ENCODE measurements at regions not wholly inside any gene's neighbourhood (a gene's known extent, or its start where the extent isn't known, plus 50 kb on each side); places are given as distances from the start of the nearest gene placed in this dataset.

DNA sequence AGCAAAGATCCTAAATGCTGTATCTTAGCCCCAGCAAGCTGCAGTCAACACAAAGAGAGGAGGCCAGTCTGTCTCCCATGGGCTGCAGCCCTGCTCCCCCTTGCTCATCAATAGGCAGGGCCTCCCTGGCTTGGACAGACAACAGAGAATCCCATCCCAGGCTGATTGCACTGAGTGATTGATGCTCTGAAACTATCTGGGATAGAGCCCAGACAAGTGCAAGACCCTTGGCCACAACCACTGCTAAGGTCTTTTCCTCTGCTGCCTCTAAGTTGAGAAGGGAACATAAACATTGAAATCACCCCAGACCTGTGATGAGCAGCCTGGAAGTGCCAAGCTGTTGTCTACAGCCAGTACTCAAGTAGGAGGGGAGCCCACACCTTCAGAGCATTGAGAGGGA is 661.0 kb upstream of the CDH18 start:
- Histone ChIP-seq H3K36me3 (ENCODE audit: control insufficient read depth in 2 of 2, extremely low read depth in 1 of 2, insufficient read depth in 2 of 2, low read length in 2 of 2) (no peaks in the 10 kb centered on the region), H3K9me1 (replicated peaks; ENCODE audit: control insufficient read depth, extremely low read depth, insufficient read depth, low read length) (no peaks in the 10 kb centered on the region), H4K20me1 (replicated peaks; ENCODE audit: control insufficient read depth, extremely low read depth, insufficient read depth, low read length) (no peaks in the 10 kb centered on the region), H2AFZ (ENCODE audit: low read depth, low read length) (no peak overlapping the region), H3K4me1 (ENCODE audit: control insufficient read depth, extremely low read depth, insufficient read depth, low read length) (no peaks in the 10 kb centered on the region), H3K9ac (replicated peaks; ENCODE audit: extremely low read depth, insufficient read depth, low read length) (no peak overlapping the region), H3K4me3 (replicated peaks in 1 of 3; ENCODE audit: insufficient read depth in 1 of 3, low read depth in 1 of 3, low read length in 3 of 3) (no peak overlapping the region), H3K27ac (ENCODE audit: insufficient read depth, low read depth, low read length) (no peak overlapping the region), H3K79me2 (ENCODE audit: control insufficient read depth, insufficient read depth, low read length) (no peaks in the 10 kb centered on the region), H3K27me3 (ENCODE audit: control insufficient read depth in 2 of 2, insufficient read depth in 2 of 2, low read length in 2 of 2) (no peaks in the 10 kb centered on the region), H3K9me3 (replicated peaks; ENCODE audit: control insufficient read depth, insufficient read depth, low read length) (peaks cover 5% of the 10 kb centered on the region), H3K4me2 (ENCODE audit: insufficient read depth, low read length) (no peak overlapping the region)
- TF ChIP-seq MYC (IDR thresholded peaks at IDR 0.05; ENCODE audit: low read depth, low read length) (no peak), POLR2A (IDR thresholded peaks at IDR 0.05; ENCODE audit: low read depth, low read length) (no peak), FOS (IDR thresholded peaks at IDR 0.05; ENCODE audit: borderline replicate concordance, insufficient read depth, low read length) (no peak), EZH2 (IDR thresholded peaks at IDR 0.05; ENCODE audit: borderline replicate concordance, low read depth, low read length, severe bottlenecking) (no peak), POLR2AphosphoS5 (IDR thresholded peaks at IDR 0.05; ENCODE audit: insufficient read depth, low read depth, low read length) (no peak), JUN (IDR thresholded peaks at IDR 0.05; ENCODE audit: borderline replicate concordance, insufficient read depth, insufficient read length, low read depth) (no peak), GATA2 (IDR thresholded peaks at IDR 0.05; ENCODE audit: insufficient read depth, insufficient read length, low read depth, low read length) (no peak)
- TF ChIP-seq, protein P1, sequence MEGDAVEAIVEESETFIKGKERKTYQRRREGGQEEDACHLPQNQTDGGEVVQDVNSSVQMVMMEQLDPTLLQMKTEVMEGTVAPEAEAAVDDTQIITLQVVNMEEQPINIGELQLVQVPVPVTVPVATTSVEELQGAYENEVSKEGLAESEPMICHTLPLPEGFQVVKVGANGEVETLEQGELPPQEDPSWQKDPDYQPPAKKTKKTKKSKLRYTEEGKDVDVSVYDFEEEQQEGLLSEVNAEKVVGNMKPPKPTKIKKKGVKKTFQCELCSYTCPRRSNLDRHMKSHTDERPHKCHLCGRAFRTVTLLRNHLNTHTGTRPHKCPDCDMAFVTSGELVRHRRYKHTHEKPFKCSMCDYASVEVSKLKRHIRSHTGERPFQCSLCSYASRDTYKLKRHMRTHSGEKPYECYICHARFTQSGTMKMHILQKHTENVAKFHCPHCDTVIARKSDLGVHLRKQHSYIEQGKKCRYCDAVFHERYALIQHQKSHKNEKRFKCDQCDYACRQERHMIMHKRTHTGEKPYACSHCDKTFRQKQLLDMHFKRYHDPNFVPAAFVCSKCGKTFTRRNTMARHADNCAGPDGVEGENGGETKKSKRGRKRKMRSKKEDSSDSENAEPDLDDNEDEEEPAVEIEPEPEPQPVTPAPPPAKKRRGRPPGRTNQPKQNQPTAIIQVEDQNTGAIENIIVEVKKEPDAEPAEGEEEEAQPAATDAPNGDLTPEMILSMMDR (IDR thresholded peaks at IDR 0.05; ENCODE audit: extremely low read depth in 1 of 2, insufficient read depth in 1 of 2, low read depth in 1 of 2, low read length in 2 of 2) = no peak
- TF ChIP-seq, protein P2, sequence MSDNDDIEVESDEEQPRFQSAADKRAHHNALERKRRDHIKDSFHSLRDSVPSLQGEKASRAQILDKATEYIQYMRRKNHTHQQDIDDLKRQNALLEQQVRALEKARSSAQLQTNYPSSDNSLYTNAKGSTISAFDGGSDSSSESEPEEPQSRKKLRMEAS (IDR thresholded peaks at IDR 0.05; ENCODE audit: insufficient read depth, insufficient read length) = no peak
- FAIRE-seq = no peak
- no peak for DNase-seq (ENCODE audit: low read depth, low spot score)
- BruUV-seq (replicated peaks) = no TSS peak
- dilution Hi-C loops (cut with MboI; ENCODE audit: extremely low pct_ligation_motif_present, low sequenced_read_pairs) = no loop called here
- POLR2A ChIA-PET = no interaction called here
- intact Hi-C loops (cut with micrococcal nuclease) = no loop called here
- CTCF ChIA-PET = no interaction called here

Data from endothelial cell of umbilical vein (primary cell).